Liver (tissue), 8 donors: ENCODE measurements at regions not wholly inside any gene's neighbourhood (a gene's known extent, or its start where the extent isn't known, plus 50 kb on each side); places are given as distances from the start of the nearest gene placed in this dataset.

Source experiments
- DNase-seq: peaks from one replicate; pipeline ENCODE4 v3.0.0-alpha.2; 2017; ENCODE audit warnings: low spot score
- H3K27ac ChIP-seq, 2 donors: one replicate each; pipeline ENCODE4 v1.7.0; 2013; ENCODE audit warnings: inconsistent platforms in 2 of 2, low read length in 2 of 2, control low read depth in 1 of 2, low read depth in 1 of 2, mild to moderate bottlenecking in 1 of 2
- H3K27me3 ChIP-seq, 4 donors: one replicate each; pipeline versions ENCODE4 v1.6.1 to v1.7.0; 2013; ENCODE audit warnings: low read length in 3 of 4, inconsistent platforms in 1 of 4, mild to moderate bottlenecking in 1 of 4, moderate library complexity in 1 of 4; ENCODE audit not compliant: control insufficient read depth in 4 of 4, insufficient read depth in 4 of 4
- H3K36me3 ChIP-seq, 4 donors: one replicate each; pipeline versions ENCODE4 v1.6.1 to v1.7.0; 2013; ENCODE audit warnings: low read length in 3 of 4, mild to moderate bottlenecking in 3 of 4, low read depth in 1 of 4, moderate library complexity in 1 of 4; ENCODE audit not compliant: control insufficient read depth in 4 of 4, insufficient read depth in 3 of 4
- H3K4me1 ChIP-seq, 4 donors: one replicate each; pipeline versions ENCODE4 v1.6.1 to v1.7.0; 2013; ENCODE audit warnings: low read length in 3 of 4, mild to moderate bottlenecking in 3 of 4, moderate library complexity in 1 of 4; ENCODE audit not compliant: control insufficient read depth in 4 of 4, insufficient read depth in 4 of 4
- H3K4me3 ChIP-seq, 3 donors: one replicate each; pipeline versions ENCODE4 v1.6.1 to v1.7.0; 2013; ENCODE audit warnings: low read length in 3 of 3, control low read depth in 1 of 3, low read depth in 1 of 3, mild to moderate bottlenecking in 1 of 3
- H3K9ac ChIP-seq, 2 donors: one replicate each; pipeline ENCODE4 v1.7.0; 2013; ENCODE audit warnings: low read length in 2 of 2, mild to moderate bottlenecking in 2 of 2, moderate library complexity in 2 of 2, control low read depth in 1 of 2, low read depth in 1 of 2
- H3K9me3 ChIP-seq, 4 donors: one replicate each; pipeline versions ENCODE4 v1.6.1 to v1.7.0; 2013; ENCODE audit warnings: low read length in 3 of 4; ENCODE audit not compliant: control insufficient read depth in 4 of 4
- EGR1 ChIP-seq, 2 donors: IDR thresholded peaks; 2 replicates each; pipeline ENCODE4 v1.6.1; 2016 to 2018; ENCODE audit warnings: antibody characterized with exemption in 2 of 2, low read depth in 2 of 2
- FOXA1 ChIP-seq: IDR thresholded peaks from 2 replicates; pipeline ENCODE4 v1.6.1; 2016; ENCODE audit warnings: antibody characterized with exemption
- FOXA2 ChIP-seq: IDR thresholded peaks from 2 replicates; pipeline ENCODE4 v1.6.1; 2016; ENCODE audit warnings: antibody characterized with exemption
- GABPA ChIP-seq, 2 donors: IDR thresholded peaks in 1 of 2; conservative IDR thresholded peaks in 1 of 2; 2 replicates each; pipeline ENCODE4 v1.6.1; 2016; ENCODE audit warnings: antibody characterized with exemption in 2 of 2, mild to moderate bottlenecking in 1 of 2, moderate library complexity in 1 of 2
- HNF4A ChIP-seq, 2 donors: conservative IDR thresholded peaks; 2 replicates each; pipeline ENCODE4 v1.6.1; 2016; ENCODE audit warnings: antibody characterized with exemption in 2 of 2, mild to moderate bottlenecking in 2 of 2
- HNF4G ChIP-seq: IDR thresholded peaks from 2 replicates; pipeline ENCODE4 v1.6.1; 2016; ENCODE audit warnings: antibody characterized with exemption
- JUND ChIP-seq, 2 donors: IDR thresholded peaks; 2 replicates each; pipeline ENCODE4 v1.6.1; 2016; ENCODE audit warnings: antibody characterized with exemption in 2 of 2
- MAX ChIP-seq: IDR thresholded peaks from 2 replicates; pipeline ENCODE4 v1.6.1; 2016; ENCODE audit warnings: antibody characterized with exemption
- NR2F2 ChIP-seq: IDR thresholded peaks from 2 replicates; pipeline ENCODE4 v1.6.1; 2016; ENCODE audit warnings: antibody characterized with exemption
- RAD21 ChIP-seq, 2 donors: IDR thresholded peaks; 2 replicates each; pipeline ENCODE4 v1.6.1; 2016; ENCODE audit warnings: antibody characterized with exemption in 2 of 2, mild to moderate bottlenecking in 2 of 2
- REST ChIP-seq: IDR thresholded peaks from 2 replicates; pipeline ENCODE4 v1.6.1; 2016; ENCODE audit warnings: antibody characterized with exemption, mild to moderate bottlenecking
- RXRA ChIP-seq, 2 donors: IDR thresholded peaks; 2 replicates each; pipeline ENCODE4 v1.6.1; 2017 to 2018; ENCODE audit warnings: antibody characterized with exemption in 2 of 2, mild to moderate bottlenecking in 1 of 2
- SP1 ChIP-seq: IDR thresholded peaks from 2 replicates; pipeline ENCODE4 v1.6.1; 2018; ENCODE audit warnings: antibody characterized with exemption, mild to moderate bottlenecking
- TAF1 ChIP-seq: conservative IDR thresholded peaks from 2 replicates; pipeline ENCODE4 v1.6.1; 2016; ENCODE audit warnings: antibody characterized with exemption, mild to moderate bottlenecking
- YY1 ChIP-seq: IDR thresholded peaks from 2 replicates; pipeline ENCODE4 v1.6.1; 2016; ENCODE audit warnings: antibody characterized with exemption, mild to moderate bottlenecking
- ZBTB33 ChIP-seq: IDR thresholded peaks from 2 replicates; pipeline ENCODE4 v1.6.1; 2016; ENCODE audit warnings: antibody characterized with exemption
- WGBS: extraction: QIAGEN DNeasy Blood & Tissue Kit; methylation state at CpG from one replicate; pipeline ENCODE4 v1.1.7; 2013; 5-methylcytosine and 5-hydroxymethylcytosine counted together
- TF ChIP-seq, protein P1 (sequence below): fragments of 150-350 bp; IDR thresholded peaks from 2 replicates; pipeline ENCODE4 v1.5.1; 2017; ENCODE audit warnings: improper control_type of control experiment, low read depth, low read length; ENCODE audit not compliant: missing input control
- TF ChIP-seq, protein P2 (sequence below): IDR thresholded peaks from 2 replicates; pipeline ENCODE4 v1.6.1; 2016; ENCODE audit warnings: antibody characterized with exemption
- donor health status: healthy.
- donor health status: healthy.
- donor health status: healthy.
- donor health status: healthy.
- donor health status: healthy.

GRCh38 chr12:17540921-17541320 is 549.1 kb downstream of the RERGL start (continued):
- TF ChIP-seq REST (no peak), RXRA (IDR thresholded peaks at IDR 0.05) (no peak), HNF4A (conservative IDR thresholded peaks at IDR 0.05) (no peak), HNF4G (no peak), FOXA2 (no peak)

GRCh38 chr12:17528394-17528793 is 561.6 kb downstream of the RERGL start:
- no peak overlapping the region for H3K9ac ChIP-seq
- TF ChIP-seq FOXA2 (no peak), TAF1 (no peak), SP1 (no peak), RAD21 (IDR thresholded peaks at IDR 0.05) (no peak), JUND (IDR thresholded peaks at IDR 0.05) (no peak), GABPA (IDR thresholded peaks at IDR 0.05 in 1 of 2, conservative IDR thresholded peaks at IDR 0.05 in 1 of 2) (no peak), HNF4A (conservative IDR thresholded peaks at IDR 0.05) (no peak), EGR1 (IDR thresholded peaks at IDR 0.05; ENCODE audit: low read depth in 2 of 2) (no peak), REST (no peak), RXRA (IDR thresholded peaks at IDR 0.05) (no peak), ZBTB33 (no peak), MAX (no peak), FOXA1 (no peak), YY1 (no peak), NR2F2 (no peak), HNF4G (no peak)
- TF ChIP-seq, protein P1, sequence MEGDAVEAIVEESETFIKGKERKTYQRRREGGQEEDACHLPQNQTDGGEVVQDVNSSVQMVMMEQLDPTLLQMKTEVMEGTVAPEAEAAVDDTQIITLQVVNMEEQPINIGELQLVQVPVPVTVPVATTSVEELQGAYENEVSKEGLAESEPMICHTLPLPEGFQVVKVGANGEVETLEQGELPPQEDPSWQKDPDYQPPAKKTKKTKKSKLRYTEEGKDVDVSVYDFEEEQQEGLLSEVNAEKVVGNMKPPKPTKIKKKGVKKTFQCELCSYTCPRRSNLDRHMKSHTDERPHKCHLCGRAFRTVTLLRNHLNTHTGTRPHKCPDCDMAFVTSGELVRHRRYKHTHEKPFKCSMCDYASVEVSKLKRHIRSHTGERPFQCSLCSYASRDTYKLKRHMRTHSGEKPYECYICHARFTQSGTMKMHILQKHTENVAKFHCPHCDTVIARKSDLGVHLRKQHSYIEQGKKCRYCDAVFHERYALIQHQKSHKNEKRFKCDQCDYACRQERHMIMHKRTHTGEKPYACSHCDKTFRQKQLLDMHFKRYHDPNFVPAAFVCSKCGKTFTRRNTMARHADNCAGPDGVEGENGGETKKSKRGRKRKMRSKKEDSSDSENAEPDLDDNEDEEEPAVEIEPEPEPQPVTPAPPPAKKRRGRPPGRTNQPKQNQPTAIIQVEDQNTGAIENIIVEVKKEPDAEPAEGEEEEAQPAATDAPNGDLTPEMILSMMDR = no peak
- TF ChIP-seq, protein P2, sequence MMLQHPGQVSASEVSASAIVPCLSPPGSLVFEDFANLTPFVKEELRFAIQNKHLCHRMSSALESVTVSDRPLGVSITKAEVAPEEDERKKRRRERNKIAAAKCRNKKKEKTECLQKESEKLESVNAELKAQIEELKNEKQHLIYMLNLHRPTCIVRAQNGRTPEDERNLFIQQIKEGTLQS = no peak
- H3K4me1 ChIP-seq = no peaks in the 10 kb centered on the region
- no peak for DNase-seq
- no peak overlapping the region for H3K4me3 ChIP-seq
- no peaks in the 10 kb centered on the region for H3K9me3 ChIP-seq
- no peak overlapping the region for H3K27ac ChIP-seq
- peaks cover 0 to 5% (median under 1%) of the 10 kb centered on the region in 4 donors for H3K27me3 ChIP-seq
- no peaks in the 10 kb centered on the region for H3K36me3 ChIP-seq
- 10% methylated on average over 2 of the region's 2 CpGs for WGBS
